RWPE2 (cell line): ENCODE measurements at regions not wholly inside any gene's neighbourhood (a gene's known extent, or its start where the extent isn't known, plus 50 kb on each side); places are given as distances from the start of the nearest gene placed in this dataset.

ENCODE experiments used
- ATAC-seq: fragments of 200-7000 bp; cut with Tn5 transposase; 3 replicates; pipeline ENCODE4 v1.9.1; 2021; ENCODE audit warnings: low read depth
- DNase-seq: peaks from one replicate; pipeline ENCODE4 v3.0.0-alpha.2; 2020; ENCODE audit warnings: low spot score
- H3K27ac ChIP-seq: fragments of 450-650 bp; 2 replicates; pipeline ENCODE4 v1.5.1; 2017; ENCODE audit warnings: mild to moderate bottlenecking; ENCODE audit not compliant: poor library complexity, severe bottlenecking
- H3K27me3 ChIP-seq: fragments of 250-450 bp; sonication (Bioruptor Pico); 2 replicates; pipeline ENCODE4 v1.5.1; 2021; ENCODE audit warnings: mild to moderate bottlenecking, moderate library complexity; ENCODE audit not compliant: insufficient read depth, poor library complexity, severe bottlenecking
- H3K36me3 ChIP-seq: fragments of 250-450 bp; sonication (Bioruptor Pico); 2 replicates; pipeline ENCODE4 v1.5.1; 2020; ENCODE audit warnings: low read depth, mild to moderate bottlenecking, moderate library complexity
- H3K4me1 ChIP-seq: fragments of 250-450 bp; sonication (Bioruptor Pico); 2 replicates; pipeline ENCODE4 v1.5.1; 2021; ENCODE audit warnings: mild to moderate bottlenecking, moderate library complexity; ENCODE audit not compliant: insufficient read depth, poor library complexity, severe bottlenecking
- H3K4me3 ChIP-seq: fragments of 250-450 bp; sonication (Bioruptor Pico); 2 replicates; pipeline ENCODE4 v1.5.1; 2021; ENCODE audit warnings: mild to moderate bottlenecking, moderate library complexity; ENCODE audit not compliant: severe bottlenecking
- H3K9me3 ChIP-seq: fragments of 250-450 bp; sonication (Bioruptor Pico); 2 replicates; pipeline ENCODE4 v1.5.1; 2021; ENCODE audit warnings: mild to moderate bottlenecking, moderate library complexity; ENCODE audit not compliant: severe bottlenecking
- CTCF ChIP-seq: fragments of 450-650 bp; IDR thresholded peaks from one replicate; pipeline ENCODE4 v1.5.1; 2017; ENCODE audit warnings: mild to moderate bottlenecking, moderate library complexity; ENCODE audit not compliant: poor library complexity, severe bottlenecking

GRCh38 chr17:6018788-6019187 is 51.4 kb upstream of the WSCD1 start:
- H3K27me3 ChIP-seq = peaks cover 8% of the 10 kb centered on the region
- H3K4me1 ChIP-seq = no peaks in the 10 kb centered on the region
- no peaks in the 10 kb centered on the region for H3K9me3 ChIP-seq
- H3K27ac ChIP-seq = no peak overlapping the region
- no peaks in the 10 kb centered on the region for H3K36me3 ChIP-seq
- ATAC-seq (no peak), DNase-seq (no peak)
- H3K4me3 ChIP-seq = no peak overlapping the region
- no peak for TF ChIP-seq CTCF

GRCh38 chr17:6019959-6020358 is 50.2 kb upstream of the WSCD1 start:
- DNase-seq (no peak), ATAC-seq (no peak)
- Histone ChIP-seq H3K27ac (no peak overlapping the region), H3K4me1 (no peaks in the 10 kb centered on the region), H3K36me3 (no peaks in the 10 kb centered on the region), H3K27me3 (peaks cover 8% of the 10 kb centered on the region), H3K4me3 (no peak overlapping the region), H3K9me3 (no peaks in the 10 kb centered on the region)
- no peak for TF ChIP-seq CTCF

GRCh38 chr17:6020376-6021010 is 49.7 kb upstream of the WSCD1 start:
- Histone ChIP-seq H3K36me3 (no peaks in the 10 kb centered on the region), H3K4me1 (no peaks in the 10 kb centered on the region), H3K27me3 (peaks cover 14% of the 10 kb centered on the region), H3K27ac (no peak overlapping the region), H3K9me3 (no peaks in the 10 kb centered on the region), H3K4me3 (no peak overlapping the region)
- DNase-seq (no peak), ATAC-seq (no peak)
- TF ChIP-seq CTCF = no peak
